HG02610 (cell line): ENCODE measurements at regions not wholly inside any gene's neighbourhood (a gene's known extent, or its start where the extent isn't known, plus 50 kb on each side); places are given as distances from the start of the nearest gene placed in this dataset.

Experiments used
- ATAC-seq: cut with Tn5 transposase; IDR thresholded peaks from one replicate; pipeline ENCODE4 v1.9.1; 2021; ENCODE audit warnings: mild to moderate bottlenecking, moderate library complexity; ENCODE audit not compliant: unreplicated experiment

- ATAC-seq: no peak
Measured at GRCh38 chr3:177995381-177996085, 540.7 kb upstream of the KCNMB2 start.

- ATAC-seq: peak; percentile 92
Measured at GRCh38 chr3:178001670-178002101, 534.5 kb upstream of the KCNMB2 start.

DNA sequence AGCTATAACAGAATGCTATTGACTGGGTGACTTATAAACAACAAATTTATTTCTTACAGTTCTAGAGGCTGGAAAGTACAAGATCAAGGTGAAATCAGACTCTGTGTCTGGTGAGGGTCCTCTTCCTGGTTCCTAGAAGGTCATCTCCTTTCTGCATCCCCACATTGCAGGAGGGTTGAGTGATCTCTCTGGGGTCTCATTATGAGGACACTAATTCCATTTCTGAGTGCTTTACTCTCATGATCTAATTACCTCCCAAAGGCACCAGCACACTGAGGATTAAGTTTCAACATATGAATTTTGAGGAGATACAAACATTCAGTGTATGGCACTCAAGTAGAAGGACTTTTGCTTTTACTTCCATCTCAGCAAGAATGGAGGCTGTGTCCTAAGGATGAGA lies 534.1 kb upstream of the KCNMB2 start:
- ATAC-seq: no peak

DNA sequence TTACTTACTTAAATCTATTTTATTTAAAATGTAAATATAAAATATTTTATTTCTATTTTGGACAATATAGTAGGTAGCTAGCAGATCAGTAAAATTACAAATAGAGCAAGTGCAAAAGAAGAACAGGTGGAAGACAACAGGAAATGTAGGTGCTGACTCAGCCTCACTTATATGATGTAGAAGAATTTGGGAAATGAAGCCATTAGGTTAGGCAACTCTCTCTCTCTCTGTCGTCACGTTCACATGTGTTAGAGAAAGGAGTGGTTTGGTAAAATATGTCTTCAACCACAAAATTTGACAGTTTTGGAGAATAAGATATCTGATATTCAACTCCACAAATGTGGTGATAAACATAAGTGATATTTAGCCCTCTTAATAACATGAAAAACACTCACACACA lies 532.5 kb upstream of the KCNMB2 start:
- ATAC-seq: no peak

- ATAC-seq: no peak
Measured at GRCh38 chr3:178005961-178006360, 530.3 kb upstream of the KCNMB2 start.

DNA sequence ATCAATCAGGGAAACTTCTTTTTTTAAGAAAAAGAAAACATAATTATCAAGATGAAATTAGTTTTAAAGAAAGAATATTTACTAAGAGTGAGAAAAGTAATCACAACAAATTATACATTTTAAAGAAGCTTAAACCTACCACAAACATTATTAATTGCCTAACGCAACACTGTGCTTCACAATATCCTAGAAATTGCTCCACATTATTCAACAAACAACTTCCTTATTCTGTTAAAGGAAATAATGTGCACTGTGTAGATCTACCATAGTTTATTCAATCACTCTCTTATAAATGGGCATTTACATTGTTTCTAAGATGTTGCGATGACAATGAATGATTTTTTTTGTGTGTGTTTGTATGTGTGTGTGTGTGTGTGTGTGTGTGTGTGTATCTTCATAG lies 525.9 kb upstream of the KCNMB2 start:
- no peak for ATAC-seq

GRCh38 chr3:178019645-178020044 lies 516.6 kb upstream of the KCNMB2 start:
- no peak for ATAC-seq

DNA sequence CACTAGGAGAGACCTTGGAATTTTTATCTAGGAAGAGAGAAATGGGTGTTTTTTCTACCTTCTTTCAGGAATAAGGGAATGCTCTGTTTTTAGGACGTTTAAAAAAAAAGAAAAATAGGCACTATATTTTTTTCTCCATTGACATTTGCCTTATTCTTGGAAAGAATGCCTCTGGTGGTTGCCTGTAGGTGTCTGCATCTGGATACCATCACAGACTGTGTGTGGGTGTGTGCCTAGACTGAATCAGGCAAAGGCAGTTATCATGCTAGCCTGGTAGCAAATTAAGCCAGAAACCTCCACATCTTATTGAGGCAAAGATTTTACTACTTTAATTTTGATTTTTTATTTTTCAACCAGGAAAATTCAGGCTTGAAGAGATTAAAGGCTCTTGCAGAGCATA lies 513.6 kb upstream of the KCNMB2 start:
- ATAC-seq: no peak

DNA sequence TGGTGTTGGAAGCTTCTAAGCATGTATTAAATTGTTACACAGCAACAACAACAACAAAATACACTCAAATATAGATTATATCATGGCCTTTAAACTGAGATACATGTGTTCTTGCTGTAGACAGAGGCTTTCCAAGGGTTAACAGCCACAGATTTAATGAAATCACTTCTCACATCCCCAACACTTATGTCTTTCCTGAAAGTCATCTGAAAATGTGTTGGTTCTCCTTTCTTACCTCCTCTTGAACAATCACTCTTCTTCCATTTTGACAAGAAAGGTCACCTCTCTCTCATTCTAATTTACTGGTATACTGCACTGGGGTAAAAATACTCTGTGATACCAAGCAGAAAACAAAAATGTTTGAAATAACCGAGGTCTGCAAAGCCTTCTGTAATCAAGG lies 507.3 kb upstream of the KCNMB2 start:
- ATAC-seq: no peak

GRCh38 chr3:178036451-178037144 lies 499.6 kb upstream of the KCNMB2 start:
- no peak for ATAC-seq

- ATAC-seq: no peak
Measured at GRCh38 chr3:178041931-178042330, 494.3 kb upstream of the KCNMB2 start.

DNA sequence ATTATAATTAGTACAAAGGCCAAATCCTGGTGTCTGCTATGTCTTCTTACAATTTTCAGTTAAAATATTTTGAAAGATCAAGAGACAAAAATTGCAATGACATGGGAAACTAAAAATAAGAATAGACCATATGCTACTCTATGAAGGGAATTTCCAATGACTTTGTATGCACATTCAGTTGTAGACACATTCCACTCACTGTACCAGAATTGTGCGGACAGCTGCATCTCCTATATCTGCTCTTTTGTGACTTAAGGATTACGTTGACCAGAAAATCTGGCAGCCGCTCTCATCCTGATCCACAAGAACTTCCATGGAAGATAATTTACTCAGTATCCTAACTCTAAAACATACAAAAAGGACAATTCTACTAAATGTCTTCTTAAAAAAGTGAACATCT lies 493.9 kb upstream of the KCNMB2 start:
- ATAC-seq: no peak

- no peak for ATAC-seq
Measured at GRCh38 chr3:178043084-178043483, 493.2 kb upstream of the KCNMB2 start.

DNA sequence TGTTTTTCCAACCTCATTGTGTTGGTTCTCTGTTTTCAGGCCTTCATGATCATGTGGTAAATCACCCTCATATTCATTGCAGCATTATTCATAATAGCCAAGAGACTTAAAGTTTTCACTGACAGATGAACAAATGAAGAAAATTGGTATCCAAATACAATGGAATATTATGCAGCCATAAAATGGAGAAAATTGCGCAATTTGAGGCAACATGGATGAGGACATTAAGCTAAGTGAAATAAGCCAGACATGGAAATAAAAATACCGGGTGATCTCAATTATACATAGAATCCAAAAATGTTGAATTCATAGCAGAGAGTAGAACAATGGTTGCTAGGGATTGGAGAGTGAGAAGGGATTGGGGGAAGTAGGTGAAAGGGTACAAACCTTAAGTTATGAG lies 491.9 kb upstream of the KCNMB2 start:
- ATAC-seq: no peak

DNA sequence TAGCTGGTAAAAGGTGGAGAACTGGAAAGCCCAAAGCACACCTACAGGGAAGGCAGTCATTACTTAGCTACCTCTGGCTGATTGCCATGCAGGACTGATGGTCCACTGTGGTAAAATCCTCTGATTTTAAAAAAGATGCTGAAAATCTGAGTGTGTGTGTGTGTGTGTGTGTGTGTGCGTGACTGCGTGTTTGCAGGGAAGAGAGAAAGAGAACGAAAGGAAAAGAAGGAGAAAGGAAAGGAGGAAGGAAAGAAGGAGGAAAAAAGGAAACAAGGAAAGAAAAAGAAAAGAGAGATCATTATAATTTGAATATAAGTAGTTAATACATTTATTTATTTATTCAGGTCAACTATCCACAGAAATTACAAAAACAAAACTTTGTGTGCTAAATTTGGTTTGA lies 488.7 kb upstream of the KCNMB2 start:
- no peak for ATAC-seq

DNA sequence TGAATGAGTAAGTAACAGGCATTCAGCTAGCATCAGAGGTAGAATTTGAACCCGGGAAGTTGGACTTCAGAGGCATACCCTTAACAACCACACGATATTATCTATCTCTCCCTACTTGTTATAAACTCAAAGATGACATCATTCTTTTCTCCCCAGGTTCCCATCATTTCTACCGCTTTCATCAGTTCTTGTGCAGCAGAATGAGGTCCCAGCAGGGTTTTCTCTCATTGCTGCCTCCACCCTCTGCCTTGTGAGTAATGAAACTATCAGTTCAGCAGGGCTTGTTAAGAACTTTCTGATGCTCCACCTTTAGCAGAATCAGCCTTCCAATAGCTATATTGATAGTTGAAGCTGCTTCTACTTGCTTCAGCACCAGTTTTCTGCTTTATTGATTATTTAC lies 487.5 kb upstream of the KCNMB2 start:
- ATAC-seq: no peak

GRCh38 chr3:178054471-178054870 lies 481.8 kb upstream of the KCNMB2 start:
- ATAC-seq: no peak

- ATAC-seq: no peak
Measured at GRCh38 chr3:178055939-178056338, 480.3 kb upstream of the KCNMB2 start.

DNA sequence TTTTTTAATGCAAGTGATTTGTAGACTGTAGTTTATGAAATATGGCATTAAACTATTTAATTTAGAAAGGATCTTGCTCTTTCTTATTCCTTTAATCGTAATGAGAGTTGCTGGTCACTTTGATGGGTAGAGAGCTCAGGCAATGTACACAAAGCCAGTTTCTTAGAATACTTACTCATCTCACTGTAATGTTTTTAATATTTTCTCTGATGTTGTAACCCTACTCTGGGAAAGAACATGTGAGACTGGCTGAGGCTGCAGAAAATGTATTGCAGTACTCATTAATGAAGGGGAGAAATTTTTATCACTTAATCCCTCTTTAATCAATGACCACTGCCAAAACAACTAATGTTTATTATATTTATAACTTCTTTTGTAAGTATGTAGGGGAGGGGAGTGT lies 479.4 kb upstream of the KCNMB2 start:
- no peak for ATAC-seq

- no peak for ATAC-seq
Measured at GRCh38 chr3:178058629-178059028, 477.6 kb upstream of the KCNMB2 start.

DNA sequence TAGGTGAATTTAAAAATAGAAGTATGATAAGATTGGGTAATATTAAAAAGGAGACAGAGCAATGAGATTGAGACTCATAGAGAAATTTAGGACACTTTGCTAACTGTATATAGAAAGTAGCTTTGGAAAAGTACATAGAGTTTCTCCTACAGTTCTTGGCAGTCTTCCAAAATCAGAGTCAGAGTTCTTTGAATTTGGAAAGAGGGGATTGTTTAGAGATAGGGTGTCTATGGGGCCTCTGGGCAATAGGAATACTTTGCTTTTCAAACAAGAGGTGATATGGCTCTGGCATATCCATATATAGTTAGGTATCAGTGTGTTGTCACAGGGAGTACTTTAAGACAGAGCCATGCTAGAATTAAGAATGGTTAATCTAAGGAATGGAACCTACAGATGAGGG lies 477.1 kb upstream of the KCNMB2 start:
- ATAC-seq: no peak

DNA sequence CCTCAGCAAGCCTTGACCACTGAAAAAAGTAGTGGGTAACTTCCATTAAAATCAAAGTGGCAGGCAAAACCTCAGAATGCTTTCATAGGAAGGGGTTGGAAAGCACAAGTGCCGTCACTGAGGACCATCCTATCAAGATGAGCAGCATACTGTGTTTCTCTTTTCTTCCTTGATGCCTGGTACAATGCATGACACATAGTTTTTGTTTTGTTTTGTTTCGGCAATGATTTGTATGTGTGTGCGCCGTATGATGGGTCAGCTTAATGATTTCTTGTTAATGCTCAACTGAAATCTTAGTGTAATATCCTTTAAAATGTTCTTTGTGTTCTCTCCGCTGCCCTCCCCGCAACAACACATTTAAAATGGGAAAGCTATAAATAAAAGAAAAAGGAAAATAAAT lies 476.4 kb upstream of the KCNMB2 start:
- no peak for ATAC-seq

DNA sequence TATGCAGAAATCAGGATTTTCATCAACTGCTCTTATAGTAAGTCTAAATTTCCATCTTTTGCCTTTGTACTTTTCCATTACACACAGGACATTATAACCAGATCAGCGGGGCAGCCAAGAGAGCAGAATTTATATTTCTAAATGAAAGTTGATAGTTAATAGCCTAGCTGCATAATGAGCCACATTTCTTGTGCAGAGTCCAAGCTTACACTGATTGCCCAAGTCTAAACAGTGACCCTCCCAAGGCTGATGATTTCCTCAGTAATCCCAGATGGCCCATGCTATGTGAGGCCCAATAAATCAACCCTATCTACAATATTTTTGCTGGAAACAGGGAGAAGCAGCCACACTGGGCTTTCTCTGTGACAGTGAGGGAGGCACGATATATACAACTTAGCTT lies 475.8 kb upstream of the KCNMB2 start:
- no peak for ATAC-seq
